ENCODE measurements at regions not wholly inside any gene's neighbourhood (a gene's known extent, or its start where the extent isn't known, plus 50 kb on each side); places are given as distances from the start of the nearest gene placed in this dataset.

DNA sequence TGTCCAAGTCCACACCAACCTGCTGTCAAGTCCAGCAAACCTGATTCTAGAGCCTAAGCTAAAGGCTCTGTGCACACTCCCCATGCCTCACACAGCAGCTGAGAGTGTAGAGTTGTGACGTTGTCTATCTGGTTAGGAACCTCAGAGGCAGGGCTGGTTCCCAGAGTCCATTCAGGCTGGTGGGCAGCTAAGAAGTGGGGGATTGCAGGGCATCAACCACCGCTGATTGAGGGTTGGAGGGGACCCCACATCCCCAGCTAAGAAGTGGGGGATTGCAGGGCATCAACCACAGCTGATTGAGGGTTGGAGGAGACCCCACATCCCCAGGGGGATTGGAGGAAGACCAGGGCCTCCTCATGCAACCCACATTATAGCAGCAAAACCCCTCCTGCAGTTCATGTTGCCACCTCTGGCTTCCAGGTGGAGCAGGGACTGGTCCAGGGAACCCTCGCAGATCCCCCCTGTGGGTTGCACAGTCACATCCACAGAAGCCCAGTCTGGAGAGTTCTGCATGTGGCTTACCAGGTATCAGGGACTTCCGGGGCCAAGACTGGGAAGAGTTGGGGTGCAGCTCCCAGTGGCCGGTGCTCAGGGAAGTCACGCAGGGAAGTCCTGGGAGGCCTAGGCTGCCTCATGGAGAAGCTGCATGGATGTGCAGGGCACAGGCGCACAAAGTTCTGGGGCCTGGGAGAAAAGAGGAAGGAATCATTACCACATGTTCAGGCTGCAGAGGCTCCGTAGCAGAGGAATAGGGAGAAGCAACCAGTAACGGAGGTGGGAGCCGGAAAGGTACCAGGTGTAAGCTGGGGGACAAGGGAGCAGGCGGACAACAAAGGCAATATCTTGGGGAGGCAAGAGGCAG lies 71.4 kb upstream of the PCSK6 start:
- TF ChIP-seq, protein P1, sequence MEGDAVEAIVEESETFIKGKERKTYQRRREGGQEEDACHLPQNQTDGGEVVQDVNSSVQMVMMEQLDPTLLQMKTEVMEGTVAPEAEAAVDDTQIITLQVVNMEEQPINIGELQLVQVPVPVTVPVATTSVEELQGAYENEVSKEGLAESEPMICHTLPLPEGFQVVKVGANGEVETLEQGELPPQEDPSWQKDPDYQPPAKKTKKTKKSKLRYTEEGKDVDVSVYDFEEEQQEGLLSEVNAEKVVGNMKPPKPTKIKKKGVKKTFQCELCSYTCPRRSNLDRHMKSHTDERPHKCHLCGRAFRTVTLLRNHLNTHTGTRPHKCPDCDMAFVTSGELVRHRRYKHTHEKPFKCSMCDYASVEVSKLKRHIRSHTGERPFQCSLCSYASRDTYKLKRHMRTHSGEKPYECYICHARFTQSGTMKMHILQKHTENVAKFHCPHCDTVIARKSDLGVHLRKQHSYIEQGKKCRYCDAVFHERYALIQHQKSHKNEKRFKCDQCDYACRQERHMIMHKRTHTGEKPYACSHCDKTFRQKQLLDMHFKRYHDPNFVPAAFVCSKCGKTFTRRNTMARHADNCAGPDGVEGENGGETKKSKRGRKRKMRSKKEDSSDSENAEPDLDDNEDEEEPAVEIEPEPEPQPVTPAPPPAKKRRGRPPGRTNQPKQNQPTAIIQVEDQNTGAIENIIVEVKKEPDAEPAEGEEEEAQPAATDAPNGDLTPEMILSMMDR (IDR thresholded peaks at IDR 0.05; ENCODE audit: extremely low read depth, missing control alignments) = no peak
- no peak for DNase-seq (ENCODE audit: low spot score)

DNA sequence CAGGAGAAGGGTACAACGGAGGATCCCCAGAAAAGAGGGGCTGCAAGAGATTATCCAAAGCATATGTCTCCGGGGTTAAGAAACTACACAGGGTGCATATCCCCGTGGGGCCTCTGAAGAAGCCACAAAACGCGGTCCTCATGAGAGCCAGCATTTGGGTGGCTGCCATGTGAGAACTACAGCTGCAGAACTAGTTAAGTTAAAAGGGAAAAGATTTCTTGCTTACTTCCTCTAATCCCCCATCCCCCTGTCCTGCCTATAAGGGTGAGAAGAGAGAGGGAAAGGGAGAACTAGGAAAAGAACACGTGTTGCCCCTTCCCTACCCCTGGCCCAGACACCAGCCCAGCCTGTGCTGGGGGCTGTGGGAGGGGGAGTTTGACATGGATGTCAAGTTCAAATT lies 70.4 kb upstream of the PCSK6 start:
- TF ChIP-seq, protein P1 (IDR thresholded peaks at IDR 0.05; ENCODE audit: extremely low read depth, missing control alignments) = no peak
- no peak for DNase-seq (ENCODE audit: low spot score)

DNA sequence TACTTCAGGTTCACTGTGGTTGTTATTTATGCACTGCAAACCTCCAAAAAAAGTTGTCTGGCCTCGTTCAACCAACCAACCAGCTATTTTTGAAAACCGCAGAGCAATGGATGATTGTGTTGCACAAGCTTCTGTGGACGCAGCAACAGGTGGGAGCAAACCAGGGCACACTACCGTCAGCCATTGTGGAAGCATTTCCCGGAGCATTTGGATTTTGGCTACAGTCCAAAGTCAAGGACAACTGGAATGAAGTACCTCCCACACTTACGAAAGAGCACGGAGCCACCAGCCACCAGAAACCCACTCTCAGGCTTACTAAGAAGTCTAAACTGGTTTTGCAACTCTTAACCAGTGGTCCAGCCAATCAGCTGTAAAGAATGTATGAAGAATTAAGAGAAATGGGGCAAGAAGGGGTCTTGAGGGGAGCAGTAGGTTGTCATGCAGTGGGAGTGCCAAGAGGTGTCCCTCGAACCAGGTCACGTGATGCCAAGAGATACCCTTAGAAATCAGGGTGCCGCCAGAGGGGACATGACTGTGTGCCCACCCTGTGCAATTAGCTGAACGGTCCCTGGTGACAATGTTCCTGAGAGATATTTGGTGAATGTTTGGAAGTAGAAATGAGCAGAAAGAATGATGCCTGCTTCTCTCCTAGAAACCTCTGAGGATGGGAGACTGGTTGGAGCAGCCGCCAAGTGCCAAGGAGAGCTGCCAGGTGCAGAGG lies 68.9 kb upstream of the PCSK6 start:
- no peak for DNase-seq (ENCODE audit: low spot score)
- TF ChIP-seq, protein P1 (IDR thresholded peaks at IDR 0.05; ENCODE audit: extremely low read depth, missing control alignments) = no peak

DNA sequence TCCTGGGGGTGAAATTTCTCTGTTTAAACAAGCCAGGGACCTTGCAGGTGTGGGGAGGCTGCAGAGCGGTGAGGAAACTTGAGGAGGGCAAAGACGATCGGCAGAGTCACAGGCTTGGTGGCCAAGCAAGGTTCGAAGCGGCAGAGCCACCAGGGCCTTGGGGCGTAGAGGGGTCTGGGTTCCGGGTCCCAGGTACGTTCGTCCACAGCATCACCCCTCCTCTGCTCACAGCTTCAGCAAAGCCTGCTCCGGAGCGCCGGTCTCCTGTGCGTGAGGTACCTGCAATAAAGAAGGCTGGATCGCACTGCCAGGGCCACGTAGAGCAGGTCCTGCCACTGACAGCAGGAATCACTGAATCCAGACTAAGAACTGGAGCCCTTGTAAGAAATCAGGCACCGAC lies 66.8 kb upstream of the PCSK6 start:
- no peak for DNase-seq (ENCODE audit: low spot score)
- TF ChIP-seq, protein P1 (IDR thresholded peaks at IDR 0.05; ENCODE audit: extremely low read depth, missing control alignments) = no peak

DNA sequence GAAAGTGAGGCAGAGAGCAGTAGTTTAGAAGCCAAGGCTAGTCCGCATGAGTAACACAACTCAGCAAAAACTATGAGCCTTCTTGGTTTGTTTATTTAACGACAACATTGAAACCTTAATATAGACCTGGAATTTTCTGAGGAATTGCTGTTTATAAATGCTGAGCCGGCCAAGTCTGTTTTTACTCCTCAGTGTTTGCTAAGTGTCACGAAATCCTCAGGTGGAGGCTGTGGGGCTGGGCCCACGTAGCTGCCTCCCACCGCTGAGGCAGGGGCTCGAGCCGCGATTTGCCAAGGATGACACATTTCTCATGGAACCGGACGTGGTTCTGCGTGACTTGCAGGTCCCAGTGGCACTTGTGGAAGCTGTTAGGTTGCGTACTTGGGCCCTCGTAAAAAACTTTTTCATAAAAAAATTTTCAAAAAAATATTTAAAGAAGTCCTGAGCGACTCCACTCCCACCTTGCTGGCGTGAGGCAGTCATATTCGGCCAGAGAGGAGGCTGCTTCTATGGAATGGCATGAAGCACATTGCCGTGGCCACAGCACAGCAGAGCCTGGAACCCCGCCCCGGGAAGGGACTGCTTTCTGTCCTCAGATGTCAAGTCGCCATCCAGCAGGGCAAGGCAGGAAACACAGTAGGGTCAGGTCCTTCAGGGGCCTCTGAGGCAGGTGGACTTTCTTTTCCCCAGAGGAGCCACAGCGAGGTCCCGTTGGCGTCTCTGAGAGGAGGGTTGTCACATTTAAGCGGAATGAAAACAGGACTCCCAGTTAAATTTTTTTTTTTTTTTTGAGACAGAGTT lies 64.8 kb upstream of the PCSK6 start:
- no peak for DNase-seq (ENCODE audit: low spot score)
- TF ChIP-seq, protein P1 (IDR thresholded peaks at IDR 0.05; ENCODE audit: extremely low read depth, missing control alignments) = no peak

DNA sequence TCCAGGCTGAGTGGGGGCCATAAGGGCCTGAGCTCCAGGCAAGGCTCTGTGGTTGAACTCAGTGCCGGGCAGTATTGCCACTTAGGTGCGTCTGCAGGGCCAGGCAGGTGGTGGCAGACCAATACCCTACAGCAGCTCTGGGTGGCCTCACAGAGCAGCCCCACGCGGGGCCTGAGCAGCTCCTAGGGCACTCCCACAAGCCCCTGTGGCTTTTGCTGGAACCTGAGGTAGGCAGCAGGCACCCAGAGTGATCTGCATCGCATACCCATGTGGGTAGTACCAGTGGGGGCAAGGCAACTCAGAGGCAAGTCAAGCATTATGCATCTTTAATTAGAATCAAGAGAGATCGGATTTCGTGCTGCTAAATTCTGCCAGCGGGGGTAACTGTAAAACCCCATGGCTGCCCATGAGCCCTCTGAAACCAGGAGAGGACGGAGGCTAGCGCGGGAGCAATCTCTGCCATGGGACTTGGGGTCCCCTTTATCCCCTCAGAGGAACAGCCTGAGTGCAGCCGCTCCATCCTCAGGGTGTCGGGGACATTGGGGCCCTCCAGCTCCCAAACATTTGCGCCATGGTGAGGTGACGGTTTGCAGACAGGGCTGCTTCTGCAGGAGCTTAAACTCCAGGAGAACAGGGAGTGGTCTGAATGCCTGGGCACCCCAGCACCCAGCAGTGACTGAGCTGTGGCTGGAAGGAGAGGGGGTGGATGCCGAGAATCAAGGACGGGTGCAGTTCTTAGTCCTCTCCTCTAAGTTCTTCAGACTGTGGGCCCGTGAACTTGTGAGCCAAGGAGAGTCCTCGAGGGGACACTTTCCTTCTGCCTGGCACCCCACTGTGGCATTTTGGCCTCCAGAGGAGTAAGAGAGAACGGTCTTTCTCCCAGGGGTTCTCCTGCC lies 62.4 kb upstream of the PCSK6 start:
- TF ChIP-seq, protein P1 (IDR thresholded peaks at IDR 0.05; ENCODE audit: extremely low read depth, missing control alignments) = no peak
- no peak for DNase-seq (ENCODE audit: low spot score)

Measured in GM20000 (cell line).